ENCODE measurements at regions not wholly inside any gene's neighbourhood (a gene's known extent, or its start where the extent isn't known, plus 50 kb on each side); places are given as distances from the start of the nearest gene placed in this dataset.

GRCh38 chr6:103534814-103535213, 1324.9 kb downstream of the HACE1 start:
- Histone ChIP-seq H3K27me3 (ENCODE audit: control insufficient read depth in 4 of 4, insufficient read depth in 4 of 4, low read length in 3 of 4) (peaks cover 0 to 3% (median 0%) of the 10 kb centered on the region in 4 donors), H3K27ac (ENCODE audit: low read depth in 1 of 2, low read length in 2 of 2) (no peak overlapping the region), H3K36me3 (ENCODE audit: control insufficient read depth in 4 of 4, insufficient read depth in 3 of 4, low read depth in 1 of 4, low read length in 3 of 4) (peaks cover 0 to 1% (median 0%) of the 10 kb centered on the region in 4 donors), H3K9ac (ENCODE audit: low read depth in 1 of 2, low read length in 2 of 2) (no peak overlapping the region), H3K4me1 (ENCODE audit: control insufficient read depth in 4 of 4, insufficient read depth in 4 of 4, low read length in 3 of 4) (no peaks in the 10 kb centered on the region), H3K9me3 (ENCODE audit: control insufficient read depth in 4 of 4, low read length in 3 of 4) (no peaks in the 10 kb centered on the region), H3K4me3 (ENCODE audit: low read depth in 1 of 3, low read length in 3 of 3) (no peak overlapping the region)
- DNase-seq (ENCODE audit: low spot score), result no peak
- WGBS, result 77% methylated on average over 2 of the region's 2 CpGs
- TF ChIP-seq EGR1 (IDR thresholded peaks at IDR 0.05; ENCODE audit: low read depth in 2 of 2) (no peak), RXRA (IDR thresholded peaks at IDR 0.05) (no peak), YY1 (IDR thresholded peaks at IDR 0.05) (no peak), REST (IDR thresholded peaks at IDR 0.05) (no peak), JUND (IDR thresholded peaks at IDR 0.05) (no peak), ATF3 (IDR thresholded peaks at IDR 0.05) (no peak)

GRCh38 chr6:103534095-103534494, 1325.6 kb downstream of the HACE1 start:
- peaks cover 0 to 3% (median 0%) of the 10 kb centered on the region in 4 donors for H3K27me3 ChIP-seq (ENCODE audit: control insufficient read depth in 4 of 4, insufficient read depth in 4 of 4, low read length in 3 of 4)
- no peaks in the 10 kb centered on the region for H3K4me1 ChIP-seq (ENCODE audit: control insufficient read depth in 4 of 4, insufficient read depth in 4 of 4, low read length in 3 of 4)
- no peak for DNase-seq (ENCODE audit: low spot score)
- H3K4me3 ChIP-seq (ENCODE audit: low read depth in 1 of 3, low read length in 3 of 3), result no peak overlapping the region
- TF ChIP-seq MAX (IDR thresholded peaks at IDR 0.05) (no peak), JUND (IDR thresholded peaks at IDR 0.05) (no peak), HNF4A (conservative IDR thresholded peaks at IDR 0.05) (no peak), ATF3 (IDR thresholded peaks at IDR 0.05) (no peak), FOXA2 (IDR thresholded peaks at IDR 0.05) (no peak), ZBTB33 (IDR thresholded peaks at IDR 0.05) (no peak), RXRA (IDR thresholded peaks at IDR 0.05) (no peak), RAD21 (IDR thresholded peaks at IDR 0.05) (no peak), CTCF (IDR thresholded peaks at IDR 0.05; ENCODE audit: low read depth, low read length, missing input control) (no peak), REST (IDR thresholded peaks at IDR 0.05) (no peak), HNF4G (IDR thresholded peaks at IDR 0.05) (no peak), GABPA (IDR thresholded peaks at IDR 0.05 in 1 of 2, conservative IDR thresholded peaks at IDR 0.05 in 1 of 2) (no peak), FOXA1 (IDR thresholded peaks at IDR 0.05) (no peak), SP1 (IDR thresholded peaks at IDR 0.05) (no peak), NR2F2 (IDR thresholded peaks at IDR 0.05) (no peak), EGR1 (IDR thresholded peaks at IDR 0.05; ENCODE audit: low read depth in 2 of 2) (no peak)
- H3K9ac ChIP-seq (ENCODE audit: low read depth in 1 of 2, low read length in 2 of 2), result no peak overlapping the region
- H3K36me3 ChIP-seq (ENCODE audit: control insufficient read depth in 4 of 4, insufficient read depth in 3 of 4, low read depth in 1 of 4, low read length in 3 of 4), result peaks cover 0 to 1% (median 0%) of the 10 kb centered on the region in 4 donors
- H3K9me3 ChIP-seq (ENCODE audit: control insufficient read depth in 4 of 4, low read length in 3 of 4), result no peaks in the 10 kb centered on the region
- 71% methylated on average over 1 of the region's 1 CpG for WGBS
- H3K27ac ChIP-seq (ENCODE audit: low read depth in 1 of 2, low read length in 2 of 2), result no peak overlapping the region

Measured in liver (tissue), 8 donors.